Astrocyte (in vitro differentiated cells and primary cell): ENCODE measurements at regions not wholly inside any gene's neighbourhood (a gene's known extent, or its start where the extent isn't known, plus 50 kb on each side); places are given as distances from the start of the nearest gene placed in this dataset.

Experiments
- DNase-seq: peaks from one replicate; pipeline ENCODE4 v3.0.0-alpha.2; 2010; ENCODE audit warnings: low read depth
- FAIRE-seq: peaks from 2 replicates; lab custom pipeline; 2011; peaks lifted over from hg19 to GRCh38; lab: Jason Lieb, UNC
- H2AFZ ChIP-seq: 2 replicates; pipeline ENCODE4 v1.6.0; 2012; ENCODE audit warnings: low read depth, low read length, inconsistent platforms
- H3K27ac ChIP-seq: 2 replicates; pipeline ENCODE4 v1.5.1; 2011; ENCODE audit warnings: low read depth, low read length, inconsistent platforms
- H3K27me3 ChIP-seq: 2 replicates; pipeline ENCODE4 v1.6.0; 2011; ENCODE audit warnings: low read length, inconsistent platforms; ENCODE audit not compliant: insufficient read depth
- H3K36me3 ChIP-seq: 2 replicates; pipeline ENCODE4 v1.5.1; 2011; ENCODE audit warnings: low read length, inconsistent platforms; ENCODE audit not compliant: insufficient read depth
- H3K4me1 ChIP-seq: 2 replicates; pipeline ENCODE4 v1.5.1; 2011; ENCODE audit warnings: low read length, inconsistent platforms; ENCODE audit not compliant: insufficient read depth
- H3K4me2 ChIP-seq: 2 replicates; pipeline ENCODE4 v1.6.0; 2012; ENCODE audit warnings: low read length, inconsistent platforms
- H3K4me3 ChIP-seq: 2 replicates; pipeline ENCODE4 v1.5.1; 2011; ENCODE audit warnings: low read depth, mild to moderate bottlenecking, low read length, inconsistent platforms; ENCODE audit not compliant: insufficient read depth
- H3K79me2 ChIP-seq: 2 replicates; pipeline ENCODE4 v1.6.0; 2012; ENCODE audit warnings: mild to moderate bottlenecking, low read length, inconsistent platforms; ENCODE audit not compliant: insufficient read depth
- H3K9ac ChIP-seq: 2 replicates; pipeline ENCODE4 v1.6.0; 2012; ENCODE audit warnings: mild to moderate bottlenecking, low read length, inconsistent platforms
- H3K9me3 ChIP-seq: 2 replicates; pipeline ENCODE4 v1.5.1; 2012; ENCODE audit warnings: low read depth, mild to moderate bottlenecking, low read length, inconsistent platforms; ENCODE audit not compliant: insufficient read depth
- H4K20me1 ChIP-seq: 2 replicates; pipeline ENCODE4 v1.6.0; 2012; ENCODE audit warnings: low read length, inconsistent platforms; ENCODE audit not compliant: insufficient read depth
- H3K27ac Mint-ChIP-seq: one replicate; pipeline ENCODE4 v1.8.0; 2021; ENCODE audit warnings: mild to moderate bottlenecking, mixed read lengths; ENCODE audit not compliant: unreplicated experiment
- H3K27me3 Mint-ChIP-seq: one replicate; pipeline ENCODE4 v1.8.0; 2021; ENCODE audit warnings: low read depth, mixed read lengths; ENCODE audit not compliant: unreplicated experiment
- H3K36me3 Mint-ChIP-seq: one replicate; pipeline ENCODE4 v1.8.0; 2021; ENCODE audit warnings: low read depth, mixed read lengths; ENCODE audit not compliant: unreplicated experiment
- H3K4me1 Mint-ChIP-seq: one replicate; pipeline ENCODE4 v1.8.0; 2021; ENCODE audit warnings: low read depth, mixed read lengths; ENCODE audit not compliant: unreplicated experiment
- H3K4me3 Mint-ChIP-seq: one replicate; pipeline ENCODE4 v1.8.0; 2021; ENCODE audit warnings: mild to moderate bottlenecking, moderate library complexity, mixed read lengths; ENCODE audit not compliant: unreplicated experiment
- H3K9me3 Mint-ChIP-seq: one replicate; pipeline ENCODE4 v1.8.0; 2021; ENCODE audit warnings: mild to moderate bottlenecking, mixed read lengths; ENCODE audit not compliant: unreplicated experiment
- EZH2 ChIP-seq: IDR thresholded peaks from 2 replicates; pipeline ENCODE4 v1.6.1; 2012; ENCODE audit warnings: mild to moderate bottlenecking, low read length, inconsistent platforms; ENCODE audit not compliant: insufficient read depth
- TF ChIP-seq, protein P1 (sequence below): IDR thresholded peaks from 2 replicates; pipeline ENCODE4 v1.5.1; 2011; ENCODE audit warnings: low read depth, mild to moderate bottlenecking, inconsistent platforms, low read length, moderate library complexity; ENCODE audit not compliant: insufficient read depth

DNA sequence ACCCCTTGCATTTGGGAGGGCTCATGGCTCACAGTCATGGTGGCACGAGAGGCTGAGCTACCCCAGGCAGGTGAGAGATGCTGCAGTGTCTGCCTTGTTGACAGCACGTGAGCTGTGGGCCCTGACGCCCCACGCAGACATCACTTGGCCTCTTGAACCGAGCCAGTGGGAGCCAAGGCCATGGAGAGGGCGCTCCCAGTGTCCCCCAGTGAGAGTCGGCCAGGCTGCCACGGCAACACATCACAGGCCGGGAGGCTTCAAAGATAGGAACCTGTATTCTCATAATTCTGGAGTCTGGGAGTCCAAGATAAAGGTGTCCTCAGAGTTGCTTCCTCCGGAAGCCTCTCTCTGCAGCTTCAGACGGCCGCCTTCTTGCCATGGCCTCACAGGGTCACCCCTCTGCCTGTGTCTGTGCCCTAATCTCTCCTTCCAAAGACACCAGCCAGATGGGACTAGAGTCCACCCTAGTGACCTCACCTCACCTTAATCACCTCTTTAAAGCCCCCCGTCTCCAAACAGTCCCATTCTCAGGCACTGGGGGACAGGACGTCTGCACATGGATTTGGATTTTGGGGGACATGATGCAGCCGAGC, 119.6 kb downstream of the KLF6 start:
- peaks cover 6% of the 10 kb centered on the region for H3K4me1 Mint-ChIP-seq
- TF ChIP-seq, protein P1, sequence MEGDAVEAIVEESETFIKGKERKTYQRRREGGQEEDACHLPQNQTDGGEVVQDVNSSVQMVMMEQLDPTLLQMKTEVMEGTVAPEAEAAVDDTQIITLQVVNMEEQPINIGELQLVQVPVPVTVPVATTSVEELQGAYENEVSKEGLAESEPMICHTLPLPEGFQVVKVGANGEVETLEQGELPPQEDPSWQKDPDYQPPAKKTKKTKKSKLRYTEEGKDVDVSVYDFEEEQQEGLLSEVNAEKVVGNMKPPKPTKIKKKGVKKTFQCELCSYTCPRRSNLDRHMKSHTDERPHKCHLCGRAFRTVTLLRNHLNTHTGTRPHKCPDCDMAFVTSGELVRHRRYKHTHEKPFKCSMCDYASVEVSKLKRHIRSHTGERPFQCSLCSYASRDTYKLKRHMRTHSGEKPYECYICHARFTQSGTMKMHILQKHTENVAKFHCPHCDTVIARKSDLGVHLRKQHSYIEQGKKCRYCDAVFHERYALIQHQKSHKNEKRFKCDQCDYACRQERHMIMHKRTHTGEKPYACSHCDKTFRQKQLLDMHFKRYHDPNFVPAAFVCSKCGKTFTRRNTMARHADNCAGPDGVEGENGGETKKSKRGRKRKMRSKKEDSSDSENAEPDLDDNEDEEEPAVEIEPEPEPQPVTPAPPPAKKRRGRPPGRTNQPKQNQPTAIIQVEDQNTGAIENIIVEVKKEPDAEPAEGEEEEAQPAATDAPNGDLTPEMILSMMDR: no peak
- TF ChIP-seq EZH2: no peak
- FAIRE-seq: no peak

DNA sequence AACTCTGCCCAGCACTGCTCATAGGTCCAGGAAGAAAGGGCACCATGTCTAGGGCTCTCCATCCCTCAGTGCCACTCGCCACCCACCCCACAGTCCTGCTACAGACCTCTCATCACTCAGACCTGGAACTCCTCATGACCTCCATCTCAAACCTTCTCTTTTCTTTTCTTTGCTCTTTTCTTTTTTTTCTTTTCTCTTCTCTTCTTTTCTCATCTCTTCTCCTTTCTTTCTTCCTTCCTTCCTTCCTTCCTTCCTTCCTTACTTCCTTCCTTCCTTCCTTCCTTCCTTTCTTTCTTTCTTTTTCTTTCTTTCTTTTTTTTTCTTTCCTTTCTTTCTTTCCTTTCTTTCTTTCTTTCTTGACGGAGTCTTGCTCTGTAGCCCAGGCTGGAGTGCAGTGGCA, 122.2 kb downstream of the KLF6 start:
- no peaks in the 10 kb centered on the region for H3K79me2 ChIP-seq
- no peaks in the 10 kb centered on the region for H3K36me3 ChIP-seq
- no peaks in the 10 kb centered on the region for H4K20me1 ChIP-seq
- H3K27ac ChIP-seq: no peak overlapping the region
- TF ChIP-seq EZH2: no peak
- TF ChIP-seq, protein P1: no peak
- H3K27me3 ChIP-seq: no peaks in the 10 kb centered on the region
- no peaks in the 10 kb centered on the region for H3K4me1 ChIP-seq
- H3K27ac Mint-ChIP-seq: no peak overlapping the region
- DNase-seq (no peak), FAIRE-seq (no peak)
- peaks cover 6% of the 10 kb centered on the region for H3K9me3 Mint-ChIP-seq
- H3K9ac ChIP-seq: no peak overlapping the region
- H2AFZ ChIP-seq: no peak overlapping the region
- H3K36me3 Mint-ChIP-seq: peaks cover 7% of the 10 kb centered on the region
- no peak overlapping the region for H3K4me3 Mint-ChIP-seq
- peaks cover 19% of the 10 kb centered on the region for H3K27me3 Mint-ChIP-seq
- H3K4me2 ChIP-seq: no peak overlapping the region
- H3K4me3 ChIP-seq: no peak overlapping the region
- H3K4me1 Mint-ChIP-seq: no peaks in the 10 kb centered on the region
- peaks cover 4% of the 10 kb centered on the region for H3K9me3 ChIP-seq

More for the DNA sequence above, 119.6 kb downstream of the KLF6 start:
- no peaks in the 10 kb centered on the region for H3K27me3 ChIP-seq
- no peak overlapping the region for H3K4me2 ChIP-seq
- no peak overlapping the region for H3K27ac Mint-ChIP-seq
- DNase-seq: no peak
- peaks cover 19% of the 10 kb centered on the region for H3K27me3 Mint-ChIP-seq
- H3K4me3 Mint-ChIP-seq: no peak overlapping the region
- no peaks in the 10 kb centered on the region for H3K36me3 ChIP-seq
- H3K79me2 ChIP-seq: no peaks in the 10 kb centered on the region
- no peaks in the 10 kb centered on the region for H3K4me1 ChIP-seq
- no peak overlapping the region for H3K4me3 ChIP-seq
- H3K9me3 ChIP-seq: peaks cover 4% of the 10 kb centered on the region
- no peaks in the 10 kb centered on the region for H4K20me1 ChIP-seq
- no peak overlapping the region for H2AFZ ChIP-seq
- no peak overlapping the region for H3K9ac ChIP-seq
- no peak overlapping the region for H3K27ac ChIP-seq
- H3K9me3 Mint-ChIP-seq: peaks cover 1% of the 10 kb centered on the region
- H3K36me3 Mint-ChIP-seq: peaks cover 3% of the 10 kb centered on the region

DNA sequence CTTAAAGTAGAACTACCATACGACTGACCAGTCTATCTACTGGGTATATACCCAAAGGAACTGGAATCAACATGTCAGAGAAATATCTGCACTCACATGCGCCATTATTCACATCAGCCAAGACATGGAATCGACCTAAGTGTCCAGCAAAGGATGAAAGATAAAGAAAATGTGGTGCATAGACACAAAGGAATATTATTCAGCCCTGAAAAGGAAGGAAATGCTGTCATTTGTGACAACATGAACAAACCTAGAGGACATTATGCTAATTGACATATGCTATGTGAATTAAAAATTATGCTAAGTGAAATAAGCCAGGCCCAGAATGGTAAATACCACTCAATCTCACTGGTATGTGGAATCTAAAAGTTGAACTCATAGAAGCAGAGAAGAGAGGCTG, 123.7 kb downstream of the KLF6 start:
- H3K4me3 Mint-ChIP-seq: no peak overlapping the region
- H3K36me3 Mint-ChIP-seq: peaks cover 7% of the 10 kb centered on the region
- Histone ChIP-seq H3K27ac (no peak overlapping the region), H3K9me3 (peaks cover 4% of the 10 kb centered on the region), H3K4me2 (no peak overlapping the region), H3K36me3 (no peaks in the 10 kb centered on the region), H3K27me3 (no peaks in the 10 kb centered on the region), H2AFZ (no peak overlapping the region), H4K20me1 (no peaks in the 10 kb centered on the region), H3K4me3 (no peak overlapping the region), H3K79me2 (no peaks in the 10 kb centered on the region), H3K9ac (no peak overlapping the region), H3K4me1 (no peaks in the 10 kb centered on the region)
- peaks cover 16% of the 10 kb centered on the region for H3K27me3 Mint-ChIP-seq
- DNase-seq: no peak
- peaks cover 6% of the 10 kb centered on the region for H3K9me3 Mint-ChIP-seq
- TF ChIP-seq EZH2: no peak
- TF ChIP-seq, protein P1: no peak
- no peak overlapping the region for H3K27ac Mint-ChIP-seq
- H3K4me1 Mint-ChIP-seq: no peaks in the 10 kb centered on the region
- FAIRE-seq: no peak
